ENCODE measurements at regions not wholly inside any gene's neighbourhood (a gene's known extent, or its start where the extent isn't known, plus 50 kb on each side); places are given as distances from the start of the nearest gene placed in this dataset.

DNA sequence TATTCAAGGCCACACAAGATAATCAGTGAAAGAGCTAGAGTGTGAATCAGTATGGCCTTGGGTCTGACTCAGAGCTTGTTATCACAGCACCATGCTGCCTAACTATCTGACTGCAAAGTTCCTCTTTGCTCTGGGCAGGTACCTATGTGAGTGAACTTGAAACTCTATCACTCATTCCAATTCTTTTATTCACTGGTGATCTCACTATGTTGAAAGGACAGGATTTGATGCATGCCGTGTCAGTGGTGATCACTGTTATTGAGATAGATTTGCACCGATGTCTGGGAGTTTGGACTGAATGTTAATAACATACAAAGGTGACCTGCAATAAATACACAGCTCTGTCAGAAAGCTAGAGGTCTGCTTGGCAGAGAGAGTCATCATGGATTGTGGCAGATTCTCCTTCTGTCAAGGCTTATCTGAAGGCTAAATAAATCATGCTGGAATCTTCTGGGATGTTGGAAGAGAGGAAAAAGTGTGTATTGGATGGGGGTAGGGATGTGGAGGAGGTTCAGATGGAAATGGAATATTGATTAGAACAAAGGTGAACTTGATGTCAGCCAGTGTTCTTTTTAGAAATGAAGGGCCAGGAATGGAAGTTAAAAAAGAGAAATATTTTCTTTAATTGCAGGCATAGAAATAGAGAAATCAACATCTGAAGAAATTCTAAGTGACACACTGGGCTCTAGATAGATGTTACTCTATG, 91.8 kb upstream of the TNC start:
- no peak overlapping the region for H3K27ac Mint-ChIP-seq (ENCODE audit: unreplicated experiment)
- no peaks in the 10 kb centered on the region for H3K27me3 Mint-ChIP-seq (ENCODE audit: unreplicated experiment)
- H3K4me1 Mint-ChIP-seq (ENCODE audit: unreplicated experiment): peaks cover 33% of the 10 kb centered on the region
- no peak for DNase-seq (ENCODE audit: extremely low spot score, unreplicated experiment)
- H3K9me3 Mint-ChIP-seq (ENCODE audit: unreplicated experiment): no peaks in the 10 kb centered on the region
- H3K4me3 Mint-ChIP-seq (ENCODE audit: unreplicated experiment): no peak overlapping the region
- H3K36me3 Mint-ChIP-seq (ENCODE audit: unreplicated experiment): no peaks in the 10 kb centered on the region
- TF ChIP-seq, protein P1, sequence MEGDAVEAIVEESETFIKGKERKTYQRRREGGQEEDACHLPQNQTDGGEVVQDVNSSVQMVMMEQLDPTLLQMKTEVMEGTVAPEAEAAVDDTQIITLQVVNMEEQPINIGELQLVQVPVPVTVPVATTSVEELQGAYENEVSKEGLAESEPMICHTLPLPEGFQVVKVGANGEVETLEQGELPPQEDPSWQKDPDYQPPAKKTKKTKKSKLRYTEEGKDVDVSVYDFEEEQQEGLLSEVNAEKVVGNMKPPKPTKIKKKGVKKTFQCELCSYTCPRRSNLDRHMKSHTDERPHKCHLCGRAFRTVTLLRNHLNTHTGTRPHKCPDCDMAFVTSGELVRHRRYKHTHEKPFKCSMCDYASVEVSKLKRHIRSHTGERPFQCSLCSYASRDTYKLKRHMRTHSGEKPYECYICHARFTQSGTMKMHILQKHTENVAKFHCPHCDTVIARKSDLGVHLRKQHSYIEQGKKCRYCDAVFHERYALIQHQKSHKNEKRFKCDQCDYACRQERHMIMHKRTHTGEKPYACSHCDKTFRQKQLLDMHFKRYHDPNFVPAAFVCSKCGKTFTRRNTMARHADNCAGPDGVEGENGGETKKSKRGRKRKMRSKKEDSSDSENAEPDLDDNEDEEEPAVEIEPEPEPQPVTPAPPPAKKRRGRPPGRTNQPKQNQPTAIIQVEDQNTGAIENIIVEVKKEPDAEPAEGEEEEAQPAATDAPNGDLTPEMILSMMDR (IDR thresholded peaks at IDR 0.05): no peak

DNA sequence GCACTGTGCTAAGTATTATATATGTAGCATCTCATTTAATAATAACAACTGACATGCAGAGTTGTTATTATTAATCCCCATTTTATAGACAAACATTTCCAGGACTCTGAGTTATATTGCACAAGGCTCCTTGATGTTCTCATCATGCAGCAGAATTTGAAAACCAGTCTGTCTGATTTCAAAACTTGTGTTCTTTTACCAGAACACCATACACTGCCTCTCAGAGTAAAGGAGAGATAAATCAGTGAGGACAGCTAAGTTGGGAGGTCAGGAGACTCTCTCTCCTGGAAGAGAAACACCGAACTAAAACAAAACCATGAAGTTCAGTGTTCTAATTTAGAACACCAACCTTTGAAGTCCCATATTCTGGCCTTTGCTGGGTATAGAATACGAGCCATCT, 92.7 kb upstream of the TNC start:
- TF ChIP-seq, protein P1 (IDR thresholded peaks at IDR 0.05): no peak
- H3K9me3 Mint-ChIP-seq (ENCODE audit: unreplicated experiment): no peaks in the 10 kb centered on the region
- no peak for DNase-seq (ENCODE audit: extremely low spot score, unreplicated experiment)

DNA sequence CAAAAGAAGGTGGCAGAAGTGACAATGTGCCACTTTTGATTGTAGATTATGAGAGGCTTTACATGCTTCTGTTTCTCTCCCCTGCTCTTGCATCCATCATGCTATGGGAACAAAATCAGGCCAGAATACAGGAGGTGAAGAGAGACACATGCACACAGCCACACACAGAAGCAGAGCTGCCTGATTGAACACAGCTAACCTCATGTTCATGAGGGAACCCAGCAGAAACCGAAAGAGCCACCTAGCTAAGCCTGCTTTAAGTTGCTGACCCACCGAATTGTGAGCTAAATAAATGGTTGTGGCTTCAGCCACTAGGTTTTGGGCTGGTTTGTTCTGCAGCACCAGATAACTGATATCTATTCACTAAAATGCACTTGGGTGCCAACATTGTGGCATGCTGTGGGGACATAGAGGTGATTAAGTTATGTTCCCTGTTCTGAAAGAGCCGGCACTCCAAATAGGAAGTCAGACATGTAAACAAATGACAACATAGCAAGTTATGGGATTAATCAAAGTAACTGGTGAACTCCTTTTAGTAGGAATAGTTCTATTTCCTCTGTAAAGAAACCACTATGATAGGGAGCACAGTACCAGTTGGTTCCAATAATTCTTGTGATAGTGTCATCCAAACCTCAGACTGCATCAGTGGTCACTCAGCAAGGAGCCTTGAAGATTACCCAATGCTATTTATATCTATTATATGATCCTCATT, 93.6 kb upstream of the TNC start:
- H3K27ac Mint-ChIP-seq (ENCODE audit: unreplicated experiment): no peak overlapping the region

More for the DNA sequence above, 92.7 kb upstream of the TNC start:
- Mint-ChIP-seq H3K4me1 (ENCODE audit: unreplicated experiment) (peaks cover 27% of the 10 kb centered on the region), H3K4me3 (ENCODE audit: unreplicated experiment) (no peak overlapping the region), H3K27me3 (ENCODE audit: unreplicated experiment) (no peaks in the 10 kb centered on the region), H3K36me3 (ENCODE audit: unreplicated experiment) (no peaks in the 10 kb centered on the region), H3K27ac (ENCODE audit: unreplicated experiment) (no peak overlapping the region)

DNA sequence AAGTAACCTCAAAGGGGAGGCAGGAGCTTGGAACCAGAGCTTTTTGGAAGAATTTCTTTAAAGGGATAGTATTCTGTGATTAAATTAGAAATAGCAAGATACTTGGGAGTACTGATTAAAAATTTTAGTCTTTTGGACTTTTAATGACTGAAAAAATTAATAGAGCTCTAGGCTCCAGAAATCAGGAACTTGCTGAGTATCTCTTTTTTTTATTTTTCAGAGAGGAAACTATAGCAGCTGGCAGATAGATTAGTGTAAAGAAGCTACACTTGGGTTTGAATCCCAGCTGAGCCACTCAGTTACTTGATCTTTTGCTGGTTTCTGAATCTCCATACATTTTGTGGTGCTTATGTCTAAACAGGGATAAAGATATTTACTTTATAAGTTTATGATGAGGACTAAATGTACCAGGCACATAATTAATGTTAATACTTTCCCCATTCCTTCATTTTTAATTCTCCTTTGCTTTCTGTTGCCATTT, 94.2 kb upstream of the TNC start:
- Mint-ChIP-seq H3K27me3 (ENCODE audit: unreplicated experiment) (no peaks in the 10 kb centered on the region), H3K4me3 (ENCODE audit: unreplicated experiment) (no peak overlapping the region), H3K36me3 (ENCODE audit: unreplicated experiment) (no peaks in the 10 kb centered on the region), H3K4me1 (ENCODE audit: unreplicated experiment) (peaks cover 18% of the 10 kb centered on the region), H3K27ac (ENCODE audit: unreplicated experiment) (no peak overlapping the region), H3K9me3 (ENCODE audit: unreplicated experiment) (no peaks in the 10 kb centered on the region)
- no peak for DNase-seq (ENCODE audit: extremely low spot score, unreplicated experiment)
- TF ChIP-seq, protein P1 (IDR thresholded peaks at IDR 0.05): no peak

More for the DNA sequence above, 93.6 kb upstream of the TNC start:
- Mint-ChIP-seq H3K9me3 (ENCODE audit: unreplicated experiment) (no peaks in the 10 kb centered on the region), H3K27me3 (ENCODE audit: unreplicated experiment) (no peaks in the 10 kb centered on the region), H3K4me3 (ENCODE audit: unreplicated experiment) (no peak overlapping the region), H3K36me3 (ENCODE audit: unreplicated experiment) (no peaks in the 10 kb centered on the region), H3K4me1 (ENCODE audit: unreplicated experiment) (peaks cover 24% of the 10 kb centered on the region)
- no peak for DNase-seq (ENCODE audit: extremely low spot score, unreplicated experiment)
- TF ChIP-seq, protein P1 (IDR thresholded peaks at IDR 0.05): no peak

DNA sequence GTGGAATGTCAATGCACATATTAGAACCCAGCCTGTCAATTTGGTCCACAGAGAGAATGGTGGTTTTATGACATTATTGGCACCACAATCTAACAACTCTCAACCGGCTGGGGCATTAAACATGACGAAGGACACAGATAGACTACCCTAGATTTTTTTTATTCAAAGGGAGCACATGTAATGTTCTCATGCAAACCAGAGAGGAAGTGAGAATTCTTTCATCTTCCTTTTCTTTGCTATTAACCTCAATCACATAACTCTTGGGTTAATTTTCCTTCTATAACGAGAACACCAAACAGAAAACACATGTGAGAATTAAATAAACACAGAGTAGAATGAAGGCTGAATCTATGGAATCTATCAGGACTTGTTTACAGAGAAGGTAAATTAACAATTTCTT, 94.9 kb upstream of the TNC start:
- Mint-ChIP-seq H3K4me1 (ENCODE audit: unreplicated experiment) (peaks cover 14% of the 10 kb centered on the region), H3K27me3 (ENCODE audit: unreplicated experiment) (no peaks in the 10 kb centered on the region), H3K9me3 (ENCODE audit: unreplicated experiment) (no peaks in the 10 kb centered on the region), H3K27ac (ENCODE audit: unreplicated experiment) (no peak overlapping the region), H3K4me3 (ENCODE audit: unreplicated experiment) (no peak overlapping the region), H3K36me3 (ENCODE audit: unreplicated experiment) (no peaks in the 10 kb centered on the region)
- DNase-seq (ENCODE audit: extremely low spot score, unreplicated experiment): no peak
- TF ChIP-seq, protein P1 (IDR thresholded peaks at IDR 0.05): no peak
